Activated T-helper 1 cell treated with Interleukin-2 at 50 U/mL for 16 hours (primary cell): ENCODE measurements at regions not wholly inside any gene's neighbourhood (a gene's known extent, or its start where the extent isn't known, plus 50 kb on each side); places are given as distances from the start of the nearest gene placed in this dataset.

Experiments used
- DNase-seq: peaks from one replicate; pipeline ENCODE4 v3.0.0-alpha.2; 2020; ENCODE audit warnings: low read depth

DNA sequence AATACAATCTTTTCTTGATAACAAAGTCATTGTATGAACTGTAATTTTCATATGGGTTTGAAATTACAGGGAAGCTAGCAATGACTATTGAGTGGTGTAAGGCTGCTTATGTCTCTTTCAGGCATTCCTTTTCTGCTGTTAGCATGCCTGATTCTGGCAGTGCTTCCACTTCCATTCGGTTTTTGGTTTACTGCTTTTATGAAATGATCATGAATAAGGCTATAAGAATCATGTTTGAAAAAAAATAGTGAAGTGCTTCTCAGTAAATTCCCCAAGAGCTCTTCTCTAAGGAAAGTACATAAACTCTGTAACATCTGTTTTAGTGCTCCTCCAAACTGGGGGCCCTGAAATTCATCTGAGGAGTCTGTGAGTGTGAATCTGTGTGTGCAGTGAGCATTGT, 434.0 kb upstream of the RGS6 start:
- no peak for DNase-seq

DNA sequence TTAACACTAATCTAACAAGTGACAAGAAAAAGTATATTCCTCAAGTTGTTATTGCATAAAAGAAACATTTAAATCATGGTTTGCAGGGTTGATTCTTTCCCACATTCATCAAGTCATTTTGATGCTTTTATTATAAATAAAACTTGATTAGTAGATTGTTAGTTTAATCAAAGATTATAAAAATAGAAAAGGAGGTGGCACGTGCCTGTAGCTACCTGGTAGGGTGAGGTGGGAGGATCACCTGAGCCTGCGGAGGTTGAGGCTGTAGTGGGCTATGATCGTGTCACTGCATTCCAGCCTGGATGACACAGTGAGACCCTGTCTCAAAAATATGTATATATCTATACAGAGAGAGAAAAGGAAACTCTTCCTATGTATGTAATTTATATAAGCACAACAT, 433.2 kb upstream of the RGS6 start:
- no peak for DNase-seq

DNA sequence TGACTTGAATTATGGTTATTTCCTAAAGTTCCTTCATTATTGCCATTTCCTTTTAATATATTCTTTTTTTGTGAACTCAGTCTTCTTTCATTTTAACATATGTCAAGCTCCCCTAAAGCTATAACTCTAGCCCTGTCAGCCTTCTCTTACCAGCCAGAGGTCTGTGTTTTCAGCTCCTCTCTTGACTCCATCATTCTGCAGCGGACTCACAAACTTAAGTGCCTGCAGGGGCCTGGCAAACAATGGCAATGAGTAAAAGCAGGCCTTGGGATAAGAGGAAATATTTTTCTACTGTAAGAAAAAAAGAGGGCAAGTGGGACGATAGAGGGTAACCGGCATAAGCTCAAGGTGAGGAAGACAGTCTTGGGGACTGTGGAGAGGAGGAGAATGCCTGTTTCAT, 424.5 kb upstream of the RGS6 start:
- DNase-seq = no peak

DNA sequence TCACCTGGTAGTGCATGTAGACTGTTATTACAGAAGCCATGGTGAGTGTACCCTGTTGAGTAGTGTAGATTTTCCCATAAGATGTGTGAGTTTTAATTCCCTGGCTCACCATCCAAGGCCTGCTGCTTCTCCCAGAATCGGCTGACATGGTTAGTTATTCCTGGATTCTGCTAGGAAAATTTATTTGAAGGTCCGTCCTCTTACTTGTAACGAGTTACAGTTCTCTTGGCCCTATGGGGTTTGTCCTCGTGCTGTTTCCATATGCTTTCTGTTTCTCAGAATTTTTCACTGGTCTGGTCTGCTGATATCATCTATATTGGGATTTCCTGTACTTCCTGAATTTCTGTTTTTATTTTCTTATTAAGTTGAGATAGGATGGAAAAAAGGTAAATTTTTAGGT, 423.3 kb upstream of the RGS6 start:
- no peak for DNase-seq

DNA sequence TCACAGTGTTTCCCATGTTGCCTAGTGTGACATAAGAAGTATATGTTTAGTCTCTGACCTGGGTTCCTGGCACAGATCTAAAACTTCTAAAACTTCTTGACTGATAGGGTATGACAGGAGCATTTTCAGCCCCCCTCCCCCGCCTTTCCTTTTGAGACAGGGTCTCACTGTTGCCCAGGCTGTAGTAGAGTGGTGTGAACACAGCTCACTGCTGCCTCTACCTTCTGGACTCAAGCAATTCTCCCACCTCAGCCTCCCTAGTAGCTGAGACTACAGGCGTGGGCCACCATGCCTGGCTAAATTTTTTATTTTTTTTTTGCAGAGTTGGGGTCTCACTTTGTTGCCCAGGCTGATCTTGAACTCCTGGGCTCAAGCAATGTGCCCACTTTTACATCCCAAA, 421.1 kb upstream of the RGS6 start:
- no peak for DNase-seq

DNA sequence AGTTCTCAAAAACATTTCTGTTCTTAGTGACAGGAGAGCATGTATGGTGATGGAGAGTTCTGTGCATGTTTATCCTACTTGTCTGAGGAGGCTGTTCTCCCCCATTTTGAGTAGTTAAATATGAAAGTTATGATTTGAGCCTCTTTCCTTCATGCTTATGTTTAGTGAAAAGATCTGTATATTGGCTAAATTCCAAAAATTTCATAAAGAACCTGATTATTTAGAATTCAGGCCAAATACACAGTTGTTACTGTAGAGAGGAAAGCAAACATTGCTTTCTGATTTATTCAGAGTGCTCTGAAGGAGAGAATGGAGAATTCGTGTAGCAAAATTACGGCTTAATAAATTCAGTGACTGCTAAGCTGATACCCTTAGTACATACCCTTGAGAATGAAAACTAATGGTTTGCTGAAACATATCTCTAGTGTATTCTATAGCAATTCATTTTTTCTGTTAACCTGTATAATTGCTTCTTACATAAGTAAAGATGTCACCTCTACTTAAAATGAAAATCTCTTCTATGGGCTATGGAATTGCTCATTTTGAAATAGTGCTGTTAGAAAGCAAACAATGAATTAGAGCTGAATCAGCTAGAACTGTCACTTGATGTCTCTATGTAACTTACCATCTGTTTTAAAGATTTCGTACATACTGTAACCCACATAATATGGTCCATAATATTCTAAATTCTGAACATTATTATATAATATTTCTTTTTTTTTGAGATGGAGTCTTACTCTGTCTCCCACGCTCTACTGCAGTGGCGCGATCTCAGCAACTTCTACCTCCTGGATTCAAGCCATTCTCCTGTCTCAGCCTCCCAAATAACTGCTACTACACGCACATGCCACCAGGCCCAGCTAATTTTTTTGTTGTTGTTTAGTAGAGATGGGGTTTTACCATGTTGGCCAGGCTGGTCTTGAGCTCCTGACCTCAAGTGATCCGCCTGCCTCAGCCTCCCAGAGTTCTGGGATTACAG, 417.0 kb upstream of the RGS6 start:
- DNase-seq = no peak

DNA sequence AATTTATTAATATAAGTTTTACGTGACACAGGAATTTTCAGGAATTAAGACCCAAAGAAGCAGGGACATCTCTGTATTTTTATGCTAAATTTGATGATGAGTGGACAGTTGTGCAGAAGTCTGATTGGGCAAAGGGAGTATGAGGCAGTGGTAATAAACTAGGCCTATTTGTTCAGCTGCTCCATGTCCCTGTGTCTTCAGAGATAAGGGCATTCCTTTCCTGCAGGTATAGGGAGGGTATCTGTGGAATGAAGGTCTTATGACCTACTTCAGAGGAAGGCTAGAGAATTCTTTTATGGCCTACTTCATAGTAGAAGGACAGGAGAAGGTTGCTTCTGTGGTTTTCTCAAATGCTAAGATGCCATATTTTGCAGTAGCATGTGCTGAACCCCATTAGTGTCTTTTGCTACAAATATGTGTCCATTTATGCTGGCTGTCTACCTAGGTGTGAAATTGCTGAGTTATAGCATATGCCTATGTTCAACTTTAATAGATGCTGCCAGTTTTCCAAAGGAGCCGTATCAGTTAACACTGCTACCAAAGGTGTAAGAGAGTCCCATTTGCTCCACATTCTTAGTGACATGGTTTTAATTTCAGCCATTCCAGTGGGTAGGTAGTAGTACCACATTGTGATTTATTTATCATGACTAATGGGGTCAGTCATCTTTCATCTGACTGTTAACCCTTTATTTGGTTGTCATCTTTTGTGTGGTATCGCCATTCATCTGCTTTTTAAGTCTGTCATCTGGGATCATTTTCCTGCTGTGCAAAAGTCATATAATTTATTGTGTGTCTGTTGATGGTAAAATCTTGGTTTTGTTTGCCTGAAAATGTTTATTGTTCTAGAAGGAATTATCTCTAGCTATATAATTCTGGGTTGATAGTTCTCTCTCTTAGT, 410.7 kb upstream of the RGS6 start:
- DNase-seq = no peak

DNA sequence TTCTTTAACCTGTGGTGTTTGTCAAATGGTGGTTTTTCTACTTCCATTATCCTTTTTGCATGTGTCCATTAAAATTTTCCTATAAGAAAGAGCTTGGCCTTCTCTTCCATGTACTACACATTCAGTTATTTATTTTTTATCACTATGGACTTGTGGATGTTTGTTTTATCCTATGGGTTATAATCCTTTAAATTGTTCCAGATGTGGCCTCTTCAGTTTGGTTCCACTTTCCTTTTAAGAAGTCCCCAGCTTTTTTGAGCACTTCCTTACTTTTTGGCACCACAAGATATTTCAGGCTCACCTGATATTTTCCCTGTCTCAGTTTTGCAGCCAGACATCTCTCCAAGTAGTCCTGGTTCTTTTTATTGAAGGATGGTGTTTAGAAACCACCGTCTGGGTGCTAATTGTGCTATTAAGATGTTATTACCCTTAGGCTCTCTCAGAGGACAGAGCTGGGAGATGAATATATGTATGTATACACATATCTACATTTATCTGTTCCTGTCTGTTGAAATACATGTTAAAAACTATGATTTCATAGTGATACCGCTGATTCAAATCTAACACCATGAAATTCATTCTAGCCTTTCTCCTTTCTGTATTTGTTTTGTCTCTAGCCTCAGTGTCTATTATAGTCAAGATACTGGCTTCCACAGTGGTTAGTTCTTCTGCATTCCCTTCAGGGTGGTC, 408.5 kb upstream of the RGS6 start:
- DNase-seq = no peak

DNA sequence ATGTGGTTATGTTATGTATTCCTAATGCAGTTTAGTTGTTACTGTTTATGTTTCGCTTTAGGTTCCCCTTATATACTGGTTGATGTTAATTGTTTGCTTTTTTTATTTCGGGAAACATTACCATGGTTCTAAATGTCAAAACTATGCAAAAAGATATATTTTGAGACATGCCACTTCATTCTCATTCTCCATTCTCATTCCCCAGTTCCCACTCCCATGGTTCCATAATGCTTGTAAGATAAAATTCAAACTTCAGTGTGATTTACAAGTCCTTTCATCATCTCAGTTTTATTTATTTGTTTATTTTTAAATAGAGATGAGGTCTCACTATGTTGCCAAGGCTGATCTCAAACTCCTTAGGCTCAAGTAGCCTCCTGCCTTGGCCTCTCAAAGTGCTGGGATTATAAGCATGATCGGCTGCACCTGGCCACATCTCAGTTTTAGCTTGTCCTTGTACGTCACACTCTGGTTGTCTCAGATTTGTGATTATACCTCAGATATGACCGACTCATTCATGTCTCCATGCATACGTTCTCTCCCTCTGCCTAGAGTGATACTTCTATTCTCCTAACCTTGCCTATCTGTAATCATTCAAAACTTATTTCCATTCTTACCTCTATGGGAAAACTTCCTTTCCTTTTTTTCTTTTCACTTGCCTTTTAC, 407.8 kb upstream of the RGS6 start:
- DNase-seq = no peak

DNA sequence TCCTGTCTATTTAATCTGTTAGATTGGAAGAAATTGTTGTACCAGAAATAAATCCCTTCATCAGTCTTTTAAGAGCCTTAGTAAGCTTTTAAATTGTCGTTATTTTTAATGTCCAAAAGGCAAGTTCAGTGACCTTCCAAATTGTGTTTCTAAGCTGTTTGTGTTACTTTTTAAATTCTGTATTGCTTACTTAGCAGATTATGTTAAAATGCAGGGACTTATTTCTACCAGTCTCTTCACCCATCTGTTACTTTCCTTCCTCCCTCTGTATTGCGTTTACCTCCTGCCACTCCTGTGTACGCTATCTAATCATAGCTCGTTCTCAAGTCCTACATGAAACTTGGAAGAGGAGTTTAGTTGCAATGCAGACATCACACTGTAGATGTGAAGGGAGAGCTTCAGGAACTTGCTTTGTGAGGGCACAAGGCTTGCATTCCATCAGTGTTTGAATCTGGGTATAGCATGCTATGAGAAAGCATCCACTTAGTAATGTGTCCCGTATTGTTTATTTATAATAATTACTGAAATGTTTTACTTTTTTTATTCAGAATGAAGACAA, 406.5 kb upstream of the RGS6 start:
- DNase-seq = no peak

DNA sequence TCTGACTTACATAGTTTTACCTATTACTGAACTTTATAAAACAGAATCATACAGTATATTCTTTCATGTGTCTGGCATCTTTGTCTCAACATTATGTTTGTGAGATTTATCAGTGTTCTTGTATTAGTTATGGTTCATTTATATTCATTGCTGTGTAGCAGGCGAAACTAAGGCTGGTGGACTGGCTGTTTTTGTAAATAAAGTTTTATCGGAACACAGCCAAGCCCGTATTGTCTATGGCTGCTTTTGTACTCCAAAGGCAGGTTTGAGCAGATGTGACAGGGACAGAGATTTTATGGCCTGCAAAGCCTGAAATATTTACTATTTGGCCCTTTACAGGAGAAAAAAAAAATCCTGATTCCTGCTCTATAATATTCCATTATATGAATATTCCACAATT, 405.8 kb upstream of the RGS6 start:
- no peak for DNase-seq

DNA sequence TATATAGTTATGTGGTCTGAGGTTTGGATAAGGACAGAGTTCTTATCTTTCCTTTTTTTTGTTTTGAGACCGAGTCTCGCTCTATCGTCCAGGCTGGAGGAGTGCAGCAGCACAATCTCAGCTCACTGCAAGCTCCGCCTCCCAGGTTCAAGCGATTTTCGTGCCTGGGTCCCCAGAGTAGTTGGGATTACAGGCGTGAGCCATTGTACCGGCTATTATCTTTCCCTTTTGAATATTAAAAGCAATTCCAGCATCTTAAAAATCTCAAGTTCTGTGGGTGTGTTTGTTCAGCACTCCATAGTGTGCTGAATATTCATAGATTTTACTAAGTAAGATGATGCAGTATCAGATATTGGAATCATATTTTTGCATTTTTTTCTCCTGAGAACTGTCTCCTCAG, 404.4 kb upstream of the RGS6 start:
- no peak for DNase-seq

DNA sequence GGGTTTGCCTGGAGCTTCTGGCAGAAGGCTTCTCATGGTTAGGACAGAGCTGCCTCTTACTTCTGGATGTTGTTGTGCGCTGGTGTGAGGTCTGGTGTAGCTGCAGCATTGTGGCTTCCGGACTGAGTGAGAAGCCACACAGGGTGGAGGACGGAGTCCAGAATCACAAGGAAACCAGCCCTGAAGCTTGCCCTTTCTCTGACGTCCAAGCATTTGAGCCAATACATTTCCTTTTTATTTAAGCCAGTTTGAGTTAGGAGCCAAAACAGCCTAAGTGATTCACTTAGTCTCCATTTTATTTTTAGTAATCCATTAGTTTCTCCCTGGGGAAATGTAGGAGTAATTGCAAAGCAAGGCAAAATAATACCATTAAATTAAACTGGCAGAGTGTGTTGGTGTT, 402.4 kb upstream of the RGS6 start:
- DNase-seq = no peak

DNA sequence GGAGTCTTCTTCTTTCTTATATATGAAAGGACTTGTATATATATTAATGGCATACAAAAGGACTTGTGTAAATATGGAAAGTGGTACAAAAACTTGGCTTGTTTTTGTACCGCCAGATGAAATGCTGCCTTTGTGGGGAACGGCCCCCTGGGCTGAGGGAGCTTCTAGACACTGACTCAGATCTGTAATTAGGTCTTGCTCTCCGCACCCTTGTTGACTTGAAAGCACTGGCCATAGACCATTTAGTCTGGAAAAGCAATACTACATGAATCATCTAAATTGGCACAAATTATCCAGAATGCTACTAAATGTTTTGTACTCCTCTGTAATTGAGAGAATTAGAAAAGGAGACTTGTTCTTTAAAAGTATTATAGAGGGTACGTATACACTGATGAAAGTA, 399.9 kb upstream of the RGS6 start:
- no peak for DNase-seq

DNA sequence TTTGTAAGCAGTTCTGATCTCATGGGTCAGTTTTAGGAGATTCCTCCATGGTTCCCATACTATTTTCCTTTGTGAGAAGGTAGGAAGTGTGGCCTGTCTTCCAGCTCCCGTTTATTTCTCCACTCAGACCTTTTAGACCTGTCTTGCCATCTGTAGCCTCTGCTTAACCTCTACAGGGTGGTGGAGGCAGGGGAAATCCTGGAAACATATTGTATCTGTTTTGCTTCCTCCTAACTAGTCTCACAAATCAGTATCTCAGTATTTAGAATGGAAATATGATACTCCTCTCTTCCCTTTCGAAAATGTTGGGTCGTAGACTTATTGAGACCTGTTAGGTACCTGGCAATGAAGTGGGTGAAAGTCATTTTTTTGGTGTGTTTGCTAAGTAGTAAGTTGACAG, 399.4 kb upstream of the RGS6 start:
- DNase-seq = no peak

DNA sequence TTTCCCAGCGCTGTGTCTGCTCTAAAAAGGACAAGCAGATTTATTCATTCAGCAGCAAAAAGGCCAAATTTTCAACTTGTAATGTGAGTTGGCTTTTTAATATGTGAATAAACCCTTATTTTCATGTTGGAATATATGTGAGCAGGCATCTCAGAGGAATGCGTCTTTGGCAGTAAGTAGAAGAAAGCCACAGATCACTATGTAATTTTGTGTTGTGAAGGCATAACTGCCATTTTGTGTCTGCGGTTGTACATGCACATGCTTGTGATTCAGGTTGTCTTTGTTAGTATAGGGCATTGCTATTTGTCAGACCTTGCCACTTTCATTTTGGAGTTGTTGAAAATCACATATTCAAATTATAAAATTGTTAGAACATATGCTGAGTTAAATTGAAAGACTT, 398.8 kb upstream of the RGS6 start:
- DNase-seq = no peak

DNA sequence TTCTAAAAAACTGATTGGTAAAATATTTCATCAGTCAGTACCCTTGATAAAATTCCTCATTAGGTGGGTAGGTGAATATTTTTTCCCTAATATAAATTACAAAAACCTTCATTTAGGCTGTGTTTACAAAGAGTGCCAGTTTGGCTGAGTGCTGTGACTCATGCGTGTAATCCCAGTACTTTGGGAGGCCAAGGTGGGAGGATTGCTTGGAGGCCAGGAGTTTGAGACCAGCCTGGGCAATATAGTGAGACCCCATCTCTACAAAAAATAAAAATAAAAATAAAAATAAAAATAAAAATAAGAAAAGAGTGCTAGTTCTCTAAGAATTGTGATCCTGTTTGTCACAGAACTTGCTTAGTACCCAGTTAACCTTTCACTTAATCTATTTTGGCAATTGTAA, 398.4 kb upstream of the RGS6 start:
- no peak for DNase-seq

DNA sequence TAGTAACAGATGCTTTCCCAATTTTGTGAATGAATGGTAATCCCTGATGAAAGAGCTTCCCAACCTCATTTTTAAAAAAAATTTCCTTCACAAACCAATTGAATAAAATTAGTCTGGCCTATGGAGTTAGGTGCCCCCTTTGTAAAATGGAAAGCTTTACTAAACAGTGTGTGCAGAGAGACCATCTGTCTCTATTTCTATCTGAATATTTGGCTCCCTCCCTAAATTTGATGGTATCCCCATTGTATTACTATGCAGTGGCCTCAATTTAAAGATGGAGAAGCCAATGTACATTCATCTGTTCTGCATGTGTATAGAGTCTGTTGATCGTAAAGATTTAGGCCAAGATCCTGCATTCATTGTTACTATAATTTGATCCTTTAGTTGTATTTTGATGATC, 397.7 kb upstream of the RGS6 start:
- no peak for DNase-seq

DNA sequence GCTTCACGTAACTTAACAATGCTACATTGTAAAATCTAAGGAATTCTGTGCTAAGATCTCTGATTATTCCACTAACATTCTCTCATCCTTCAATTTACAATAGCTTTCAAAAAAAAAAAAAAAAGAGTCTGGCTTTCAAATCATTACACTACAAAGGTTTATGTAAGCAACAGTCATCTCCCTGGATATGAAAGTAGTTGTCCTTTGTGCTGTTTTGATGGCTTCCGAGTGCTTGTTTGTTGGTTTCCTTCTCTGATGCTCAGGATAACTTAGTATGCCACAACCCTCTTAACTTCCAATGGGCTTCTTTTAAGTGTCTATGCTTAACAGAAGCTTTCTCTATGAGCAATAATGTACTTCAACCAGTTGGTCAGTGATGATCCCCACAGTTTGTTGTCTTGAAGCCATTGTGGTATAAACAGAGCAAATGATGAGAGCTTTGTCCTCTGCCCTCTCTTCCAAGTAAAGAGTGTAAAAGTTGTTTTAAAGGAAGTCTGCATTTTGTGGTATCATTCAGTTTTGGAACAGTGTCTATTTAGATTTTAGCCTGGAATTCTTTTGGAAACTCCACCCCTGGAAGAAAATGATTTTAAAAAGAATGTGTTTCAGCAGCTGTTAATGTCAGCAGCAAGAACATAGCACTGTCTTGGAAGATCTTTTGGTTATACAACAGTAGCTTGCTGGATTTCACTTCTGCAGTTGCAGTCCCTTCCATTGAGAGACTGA, 396.1 kb upstream of the RGS6 start:
- DNase-seq = no peak

DNA sequence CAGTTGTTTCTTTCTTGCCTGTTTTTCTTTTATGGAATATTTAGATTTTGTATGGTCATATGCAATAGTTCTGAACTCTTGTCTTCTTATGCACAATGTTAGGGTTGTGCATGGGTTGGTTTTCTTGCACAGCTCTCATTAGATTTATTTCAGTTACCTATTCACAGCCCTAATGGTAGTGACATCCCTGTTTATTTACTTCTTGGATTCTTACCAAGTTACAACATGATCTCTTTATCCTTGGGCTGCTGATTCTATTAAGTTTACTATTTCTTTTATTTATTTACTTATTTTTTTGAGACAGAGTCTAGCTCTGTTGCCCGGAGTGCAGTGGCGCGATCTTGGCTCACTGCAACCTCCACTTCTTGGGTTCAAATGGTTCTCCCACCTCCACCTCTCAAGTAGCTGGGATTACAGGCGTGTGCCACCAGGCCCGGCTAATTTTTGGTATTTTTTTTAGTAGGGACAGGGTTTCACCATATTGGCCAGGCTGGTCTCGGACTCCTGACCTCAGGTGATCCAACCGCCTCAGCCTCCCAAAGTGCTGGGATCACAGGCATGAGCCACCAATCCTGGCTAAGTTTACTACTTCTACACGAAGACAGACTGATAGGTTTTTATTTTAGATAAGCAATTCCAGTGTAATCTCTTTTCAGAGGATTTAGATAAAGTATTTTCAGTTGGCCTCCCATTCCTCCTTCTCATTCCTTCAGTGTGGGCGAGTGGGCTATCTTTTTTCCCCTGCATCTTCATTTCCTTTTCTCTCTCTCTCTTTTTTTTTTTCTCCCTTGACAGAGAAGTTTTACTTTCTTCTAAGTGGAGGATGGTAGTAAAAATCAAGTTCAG, 395.1 kb upstream of the RGS6 start:
- no peak for DNase-seq
